Transverse colon (tissue), 4 donors: ENCODE measurements at regions not wholly inside any gene's neighbourhood (a gene's known extent, or its start where the extent isn't known, plus 50 kb on each side); places are given as distances from the start of the nearest gene placed in this dataset.
"Not testable (repeated sequence)": the region's sequence is repeated elsewhere in the genome, so short reads cannot be mapped to it uniquely, and the experiment has no call there.

Experiments
- DNase-seq: peaks from one replicate; pipeline ENCODE4 v3.0.0-alpha.2; 2019
- H3K27ac ChIP-seq, 4 donors: fragments of 200-600 bp; sonication (generic); 2 replicates each; pipeline ENCODE4 v1.5.1; 2016 to 2018; ENCODE audit warnings: inconsistent platforms in 4 of 4
- H3K27me3 ChIP-seq: fragments of 200-600 bp; sonication (generic); 2 replicates; pipeline ENCODE4 v1.5.1; 2017; ENCODE audit warnings: inconsistent platforms
- H3K36me3 ChIP-seq, 4 donors: fragments of 200-600 bp; sonication (generic); 2 replicates each; pipeline ENCODE4 v1.5.1; 2017 to 2019; ENCODE audit warnings: inconsistent platforms in 4 of 4
- H3K4me1 ChIP-seq, 4 donors: fragments of 200-600 bp; sonication (generic); 2 replicates each; pipeline ENCODE4 v1.5.1; 2017 to 2020; ENCODE audit warnings: inconsistent platforms in 4 of 4
- H3K4me3 ChIP-seq, 4 donors: fragments of 200-600 bp; sonication (generic); 1 replicate in 1 of 4; 2 replicates in 3 of 4; pipeline versions ENCODE4 v1.5.1 to v1.6.1; 2017 to 2019; ENCODE audit warnings: inconsistent platforms in 4 of 4
- H3K9me3 ChIP-seq, 2 donors: fragments of 200-600 bp; sonication (generic); 2 replicates each; pipeline ENCODE4 v1.5.1; 2017 to 2019; ENCODE audit warnings: inconsistent platforms in 2 of 2
- CTCF ChIP-seq, 5 experiments: fragments of 200-600 bp in 3 of 5; fragments of 450-650 bp in 2 of 5; sonication (generic) in 3 of 5; IDR thresholded peaks; 1 replicate in 2 of 5; 2 replicates in 3 of 5; pipeline ENCODE4 v1.5.1; 2016 to 2017; ENCODE audit warnings: antibody characterized with exemption in 5 of 5, inconsistent platforms in 3 of 5, mild to moderate bottlenecking in 2 of 5, moderate library complexity in 1 of 5
- EP300 ChIP-seq: sonication (generic); formaldehyde crosslinking; IDR thresholded peaks from one replicate; pipeline ENCODE4 v1.6.1; 2017; ENCODE audit warnings: antibody characterized with exemption, low read depth
- POLR2A ChIP-seq: fragments of 450-650 bp; IDR thresholded peaks from one replicate; pipeline ENCODE4 v1.6.1; 2016; ENCODE audit warnings: antibody characterized with exemption, mild to moderate bottlenecking, moderate library complexity
- POLR2AphosphoS5 ChIP-seq, 3 donors: sonication (generic); formaldehyde crosslinking; IDR thresholded peaks; one replicate each; pipeline ENCODE4 v1.6.1; 2016; ENCODE audit warnings: antibody characterized with exemption in 3 of 3
- WGBS, 2 donors: methylation state at CpG; one replicate each; pipeline ENCODE4 v1.1.5; 2018; ENCODE audit warnings: low coverage in 1 of 2; 5-methylcytosine and 5-hydroxymethylcytosine counted together
- in situ Hi-C, 4 donors: fragments of 200-750 bp; cut with MboI; loops; one replicate each; pipeline versions ENCODE4 v1.15.0 to v1.15.1; 2017; ENCODE audit warnings: low sequenced_read_pairs in 3 of 4, low pct_ligation_motif_present in 1 of 4, low pct_unique_long_range_greater_than_20kb in 1 of 4
- intact Hi-C: fragments of 100-400 bp; cut with DNase I; formaldehyde crosslinking; loops from one replicate; pipeline ENCODE4 v1.15.1; 2023; ENCODE audit warnings: low total_unique reads

GRCh38 chr11:29616611-29617010 is 400.2 kb downstream of the KCNA4 start:
- TF ChIP-seq POLR2AphosphoS5 (IDR thresholded peaks at IDR 0.05) (no peak), POLR2A (no peak), CTCF (IDR thresholded peaks at IDR 0.05) (no peak), EP300 (no peak)
- no peak overlapping the region for H3K4me3 ChIP-seq
- intact Hi-C loops (no loop called here), in situ Hi-C loops (loop anchor here in 1 of 4 donors (25.0 kb wide), 1 partner anchor 96 kb away; no protein-coding TSS in a partner anchor)
- no peaks in the 10 kb centered on the region for H3K9me3 ChIP-seq
- DNase-seq: no peak
- H3K4me1 ChIP-seq: no peaks in the 10 kb centered on the region
- no peaks in the 10 kb centered on the region for H3K27me3 ChIP-seq
- H3K27ac ChIP-seq: no peak overlapping the region
- no peaks in the 10 kb centered on the region for H3K36me3 ChIP-seq

GRCh38 chr11:29612423-29612822 is 404.4 kb downstream of the KCNA4 start:
- Histone ChIP-seq H3K9me3 (no peaks in the 10 kb centered on the region), H3K27me3 (no peaks in the 10 kb centered on the region), H3K4me3 (no peak overlapping the region), H3K4me1 (no peaks in the 10 kb centered on the region), H3K36me3 (no peaks in the 10 kb centered on the region), H3K27ac (no peak overlapping the region)
- 79 to 88% methylated on average over 2 of the region's 2 CpGs for WGBS, 2 donors
- intact Hi-C loops (no loop called here), in situ Hi-C loops (loop anchor here in 1 of 4 donors (25.0 kb wide), 1 partner anchor 100 kb away; no protein-coding TSS in a partner anchor)
- DNase-seq: no peak
- TF ChIP-seq POLR2AphosphoS5 (IDR thresholded peaks at IDR 0.05) (no peak), CTCF (IDR thresholded peaks at IDR 0.05) (no peak), POLR2A (no peak), EP300 (no peak)

- no peak for TF ChIP-seq EP300
- no peak for TF ChIP-seq POLR2AphosphoS5 (IDR thresholded peaks at IDR 0.05)
- no peak for TF ChIP-seq POLR2A
- no peak for TF ChIP-seq CTCF (IDR thresholded peaks at IDR 0.05)
- 44 to 66% methylated on average over 4 of the region's 4 CpGs for WGBS, 2 donors
- no peak overlapping the region for H3K4me3 ChIP-seq
- H3K9me3 ChIP-seq: no peaks in the 10 kb centered on the region
- no peaks in the 10 kb centered on the region for H3K27me3 ChIP-seq
- no peak for DNase-seq
- H3K27ac ChIP-seq: no peak overlapping the region
- no peaks in the 10 kb centered on the region for H3K4me1 ChIP-seq
- intact Hi-C loops: no loop called here
- in situ Hi-C loops: loop anchor here in 1 of 4 donors (25.0 kb wide), 1 partner anchor 106 kb away; no protein-coding TSS in a partner anchor
- no peaks in the 10 kb centered on the region for H3K36me3 ChIP-seq
Observed at GRCh38 chr11:29606330-29607031, 410.3 kb downstream of the KCNA4 start.

- intact Hi-C loops, H3K4me1 ChIP-seq, H3K9me3 ChIP-seq, H3K27me3 ChIP-seq, H3K27ac ChIP-seq, H3K4me3 ChIP-seq, H3K36me3 ChIP-seq, DNase-seq: not testable (repeated sequence)
- in situ Hi-C loops: loop anchor here in 1 of 4 donors (25.0 kb wide), 1 partner anchor 112 kb away; no protein-coding TSS in a partner anchor
- 98% methylated on average over 18 of the region's 27 CpGs; no CpG with 5 or more reads in 1 of the 2 donors for WGBS, 2 donors
Observed at GRCh38 chr11:29600151-29600575, 416.7 kb downstream of the KCNA4 start.

- no peak overlapping the region for H3K27ac ChIP-seq
- no peaks in the 10 kb centered on the region for H3K9me3 ChIP-seq
- in situ Hi-C loops: no loop called here
- no peaks in the 10 kb centered on the region for H3K4me1 ChIP-seq
- DNase-seq: no peak
- TF ChIP-seq CTCF (IDR thresholded peaks at IDR 0.05) (no peak), EP300 (no peak), POLR2AphosphoS5 (IDR thresholded peaks at IDR 0.05) (no peak), POLR2A (no peak)
- H3K36me3 ChIP-seq: no peaks in the 10 kb centered on the region
- intact Hi-C loops: no loop called here
- H3K27me3 ChIP-seq: no peaks in the 10 kb centered on the region
- no peak overlapping the region for H3K4me3 ChIP-seq
Observed at GRCh38 chr11:29584342-29584741, 432.5 kb downstream of the KCNA4 start.
